ENCODE measurements at regions not wholly inside any gene's neighbourhood (a gene's known extent, or its start where the extent isn't known, plus 50 kb on each side); places are given as distances from the start of the nearest gene placed in this dataset.

- WGBS, 2 donors = 87 to 89% methylated on average over 6 of the region's 6 CpGs
Measured at GRCh38 chr15:66620744-66621344, 55.0 kb upstream of the LCTL start.

GRCh38 chr15:66621491-66622467 lies 56.0 kb upstream of the LCTL start:
- H3K4me3 ChIP-seq = no peak overlapping the region
- DNase-seq (no peak), ATAC-seq (no peak)
- H3K9me3 ChIP-seq = no peaks in the 10 kb centered on the region
- intact Hi-C loops (cut with DNase I) = no loop called here
- no peaks in the 10 kb centered on the region for H3K27me3 ChIP-seq
- 30 to 62% methylated on average over 17 to 72 of the region's 75 CpGs for WGBS, 2 donors
- peaks cover 16% of the 10 kb centered on the region for H3K4me1 ChIP-seq
- TF ChIP-seq POLR2A (IDR thresholded peaks at IDR 0.05) (no peak), CTCF (IDR thresholded peaks at IDR 0.05) (no peak)
- no peak overlapping the region for H3K27ac ChIP-seq
- no peaks in the 10 kb centered on the region for H3K36me3 ChIP-seq (replicated peaks in 1 of 2; ENCODE audit: insufficient read depth in 1 of 2, low read depth in 2 of 2)

More at GRCh38 chr15:66620744-66621344, 55.0 kb upstream of the LCTL start:
- Histone ChIP-seq H3K9me3 (no peaks in the 10 kb centered on the region), H3K4me3 (no peak overlapping the region), H3K27me3 (no peaks in the 10 kb centered on the region), H3K36me3 (replicated peaks in 1 of 2; ENCODE audit: insufficient read depth in 1 of 2, low read depth in 2 of 2) (no peaks in the 10 kb centered on the region), H3K4me1 (peaks cover 16% of the 10 kb centered on the region), H3K27ac (no peak overlapping the region)
- intact Hi-C loops (cut with DNase I) = no loop called here
- DNase-seq (no peak), ATAC-seq (no peak)
- TF ChIP-seq CTCF (IDR thresholded peaks at IDR 0.05) (no peak), POLR2A (IDR thresholded peaks at IDR 0.05) (no peak)

- Histone ChIP-seq H3K9me3 (no peaks in the 10 kb centered on the region), H3K4me3 (no peak overlapping the region), H3K4me1 (peaks cover 16% of the 10 kb centered on the region), H3K27me3 (no peaks in the 10 kb centered on the region), H3K36me3 (replicated peaks in 1 of 2; ENCODE audit: insufficient read depth in 1 of 2, low read depth in 2 of 2) (no peaks in the 10 kb centered on the region), H3K27ac (no peak overlapping the region)
- ATAC-seq = no peak
- TF ChIP-seq CTCF (IDR thresholded peaks at IDR 0.05) (no peak), POLR2A (IDR thresholded peaks at IDR 0.05) (no peak)
- no peak for DNase-seq
- intact Hi-C loops (cut with DNase I) = no loop called here
- WGBS, 2 donors = 72 to 83% methylated on average over 5 of the region's 5 CpGs
Measured at GRCh38 chr15:66622591-66623022, 56.8 kb upstream of the LCTL start.

- no peaks in the 10 kb centered on the region for H3K36me3 ChIP-seq (replicated peaks in 1 of 2; ENCODE audit: insufficient read depth in 1 of 2, low read depth in 2 of 2)
- H3K27me3 ChIP-seq = no peaks in the 10 kb centered on the region
- no peak for ATAC-seq
- 53 to 54% methylated on average over 6 of the region's 6 CpGs for WGBS, 2 donors
- H3K27ac ChIP-seq = no peak overlapping the region
- intact Hi-C loops (cut with DNase I) = no loop called here
- no peak for DNase-seq
- TF ChIP-seq POLR2A (IDR thresholded peaks at IDR 0.05) (no peak), CTCF (IDR thresholded peaks at IDR 0.05) (no peak)
- H3K9me3 ChIP-seq = no peaks in the 10 kb centered on the region
- H3K4me3 ChIP-seq = no peak overlapping the region
- peaks cover 15% of the 10 kb centered on the region for H3K4me1 ChIP-seq
Measured at GRCh38 chr15:66623801-66624453, 58.1 kb upstream of the LCTL start.

Data from body of pancreas (tissue), 4 donors.